Testis (tissue), 2 donors: ENCODE measurements at regions not wholly inside any gene's neighbourhood (a gene's known extent, or its start where the extent isn't known, plus 50 kb on each side); places are given as distances from the start of the nearest gene placed in this dataset.

Experiments used
- DNase-seq: peaks from one replicate; pipeline ENCODE4 v3.0.0-alpha.2; 2019
- H3K27ac ChIP-seq, 2 donors: fragments of 200-600 bp; sonication (generic); one replicate each; pipeline ENCODE4 v1.5.1; 2019
- H3K27me3 ChIP-seq: fragments of 200-600 bp; sonication (generic); one replicate; pipeline ENCODE4 v1.5.1; 2019
- H3K36me3 ChIP-seq: fragments of 200-600 bp; sonication (generic); one replicate; pipeline ENCODE4 v1.5.1; 2017; ENCODE audit warnings: low read depth; ENCODE audit errors: missing control alignments
- H3K4me1 ChIP-seq: fragments of 200-600 bp; sonication (generic); one replicate; pipeline ENCODE4 v1.5.1; 2019
- H3K4me3 ChIP-seq, 2 donors: fragments of 200-600 bp; sonication (generic); one replicate each; pipeline ENCODE4 v1.5.1; 2017 to 2019
- H3K9me3 ChIP-seq: fragments of 200-600 bp; sonication (generic); one replicate; pipeline ENCODE4 v1.5.1; 2017
- POLR2A ChIP-seq: fragments of 450-650 bp; IDR thresholded peaks from one replicate; pipeline ENCODE4 v1.6.1; 2017; ENCODE audit warnings: antibody characterized with exemption, mild to moderate bottlenecking, moderate library complexity
- WGBS, 2 donors: methylation state at CpG; one replicate each; pipeline ENCODE4 v1.1.5; 2018; 5-methylcytosine and 5-hydroxymethylcytosine counted together
- intact Hi-C: fragments of 100-400 bp; cut with DNase I; formaldehyde crosslinking; loops from one replicate; pipeline ENCODE4 v1.15.1; 2023; ENCODE audit warnings: low total_unique reads
- TF ChIP-seq, protein P1 (sequence below), 3 experiments: fragments of 450-650 bp in 2 of 3; fragments of 200-600 bp in 1 of 3; sonication (generic) in 1 of 3; IDR thresholded peaks; one replicate each; pipeline ENCODE4 v1.5.1; 2016 to 2019; ENCODE audit warnings: antibody characterized with exemption in 3 of 3, mild to moderate bottlenecking in 2 of 3, moderate library complexity in 1 of 3

DNA sequence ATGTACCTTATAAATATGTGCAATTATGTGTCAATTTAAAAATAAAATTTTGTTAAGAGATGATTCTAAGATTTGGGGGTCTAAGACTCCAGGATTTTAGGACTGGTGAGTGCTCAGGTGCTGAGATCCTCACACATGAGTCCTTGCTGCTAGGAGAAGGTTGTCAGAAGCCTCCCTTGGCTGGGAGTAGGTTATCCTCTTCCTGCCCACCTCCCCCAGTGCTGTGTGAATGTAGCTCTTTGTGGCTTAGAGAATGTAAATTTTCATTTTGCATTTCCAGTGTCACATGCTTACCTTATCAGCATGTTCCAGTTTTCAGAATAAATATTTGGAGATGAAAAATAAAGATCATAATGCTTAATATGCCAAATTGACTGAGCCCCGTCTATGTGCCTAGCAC, 114.2 kb upstream of the MDM1 start:
- Histone ChIP-seq H3K4me1 (peaks cover 2% of the 10 kb centered on the region), H3K27ac (no peak overlapping the region), H3K4me3 (no peak overlapping the region), H3K36me3 (no peaks in the 10 kb centered on the region), H3K27me3 (no peaks in the 10 kb centered on the region), H3K9me3 (no peaks in the 10 kb centered on the region)
- DNase-seq = no peak
- intact Hi-C loops = no loop called here
- TF ChIP-seq, protein P1, sequence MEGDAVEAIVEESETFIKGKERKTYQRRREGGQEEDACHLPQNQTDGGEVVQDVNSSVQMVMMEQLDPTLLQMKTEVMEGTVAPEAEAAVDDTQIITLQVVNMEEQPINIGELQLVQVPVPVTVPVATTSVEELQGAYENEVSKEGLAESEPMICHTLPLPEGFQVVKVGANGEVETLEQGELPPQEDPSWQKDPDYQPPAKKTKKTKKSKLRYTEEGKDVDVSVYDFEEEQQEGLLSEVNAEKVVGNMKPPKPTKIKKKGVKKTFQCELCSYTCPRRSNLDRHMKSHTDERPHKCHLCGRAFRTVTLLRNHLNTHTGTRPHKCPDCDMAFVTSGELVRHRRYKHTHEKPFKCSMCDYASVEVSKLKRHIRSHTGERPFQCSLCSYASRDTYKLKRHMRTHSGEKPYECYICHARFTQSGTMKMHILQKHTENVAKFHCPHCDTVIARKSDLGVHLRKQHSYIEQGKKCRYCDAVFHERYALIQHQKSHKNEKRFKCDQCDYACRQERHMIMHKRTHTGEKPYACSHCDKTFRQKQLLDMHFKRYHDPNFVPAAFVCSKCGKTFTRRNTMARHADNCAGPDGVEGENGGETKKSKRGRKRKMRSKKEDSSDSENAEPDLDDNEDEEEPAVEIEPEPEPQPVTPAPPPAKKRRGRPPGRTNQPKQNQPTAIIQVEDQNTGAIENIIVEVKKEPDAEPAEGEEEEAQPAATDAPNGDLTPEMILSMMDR (IDR thresholded peaks at IDR 0.05) = no peak
- WGBS, 2 donors = 78 to 79% methylated on average over 1 of the region's 1 CpG

DNA sequence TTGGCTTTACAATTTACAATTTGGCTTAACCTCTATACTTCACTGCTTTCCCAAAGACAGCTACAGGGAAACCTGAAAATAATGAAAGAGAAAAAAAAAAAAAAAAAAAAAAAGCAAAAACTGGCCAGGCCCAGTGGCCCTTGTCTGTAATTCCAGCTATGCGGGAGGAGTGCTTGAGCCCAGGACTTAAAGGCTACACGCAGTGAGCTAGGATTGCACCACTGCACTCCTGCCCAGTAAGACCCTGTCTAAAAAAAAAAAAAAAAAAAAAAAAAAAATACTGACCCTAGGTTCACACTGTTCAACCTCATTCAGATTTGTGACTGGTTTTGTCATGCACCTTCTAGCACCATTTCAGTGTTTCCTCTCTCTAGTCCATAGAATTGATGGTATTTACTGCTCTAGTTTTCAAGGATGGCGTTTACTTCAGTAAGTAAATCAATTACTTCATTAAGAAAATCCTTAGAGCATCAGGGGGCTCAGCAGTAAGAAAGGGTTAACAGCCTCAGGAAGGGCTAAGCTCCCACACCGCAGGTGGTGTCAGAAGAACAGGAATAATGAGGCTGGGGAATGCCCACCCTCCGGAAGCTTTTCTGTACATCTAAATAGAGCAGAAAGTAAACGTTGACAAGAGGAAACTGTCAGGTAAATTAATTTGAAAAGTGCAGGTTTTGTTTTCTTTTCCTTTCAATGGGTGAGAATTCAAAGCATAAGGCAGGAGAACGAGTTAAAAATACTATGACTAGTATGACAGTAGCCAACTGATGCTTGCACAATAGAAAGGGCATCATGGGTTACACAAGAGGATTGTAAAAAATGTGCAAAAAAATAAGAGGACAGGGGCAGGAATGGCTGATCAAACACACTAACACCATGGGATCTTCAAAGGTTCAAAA, 115.0 kb upstream of the MDM1 start:
- no peak overlapping the region for H3K4me3 ChIP-seq
- peaks cover 2% of the 10 kb centered on the region for H3K4me1 ChIP-seq
- no peak overlapping the region for H3K27ac ChIP-seq
- WGBS, 2 donors = 57 to 65% methylated on average over 7 of the region's 7 CpGs
- DNase-seq = no peak
- H3K27me3 ChIP-seq = no peaks in the 10 kb centered on the region
- no peaks in the 10 kb centered on the region for H3K9me3 ChIP-seq
- no peaks in the 10 kb centered on the region for H3K36me3 ChIP-seq
- intact Hi-C loops = no loop called here
- no peak for TF ChIP-seq POLR2A

DNA sequence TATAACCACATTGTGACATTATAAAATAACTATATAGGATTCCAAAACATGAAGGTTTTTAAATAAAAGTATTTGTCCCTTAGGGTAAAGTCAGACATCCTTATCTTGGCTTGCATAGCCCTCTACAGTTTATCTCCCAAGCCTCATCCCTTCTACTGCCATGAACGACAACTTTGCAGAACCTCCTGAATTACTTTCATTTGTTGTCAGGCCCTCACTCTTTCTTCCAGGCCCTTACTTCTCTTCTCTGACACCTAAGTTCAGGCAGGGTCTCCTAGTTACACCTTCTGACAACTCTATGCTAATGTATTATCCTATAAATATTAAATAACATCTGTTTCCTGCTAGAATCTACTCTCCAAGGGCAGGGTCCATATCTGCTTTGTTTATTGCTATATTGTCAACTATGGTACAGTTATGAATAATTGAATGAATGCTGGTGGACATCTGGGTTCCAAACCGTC, 115.7 kb upstream of the MDM1 start:
- 71% methylated on average over 2 of the region's 2 CpGs for WGBS, 2 donors
- Histone ChIP-seq H3K9me3 (no peaks in the 10 kb centered on the region), H3K27me3 (no peaks in the 10 kb centered on the region), H3K36me3 (no peaks in the 10 kb centered on the region), H3K4me1 (peaks cover 2% of the 10 kb centered on the region), H3K4me3 (no peak overlapping the region), H3K27ac (no peak overlapping the region)
- TF ChIP-seq, protein P1 (IDR thresholded peaks at IDR 0.05) = no peak
- no peak for TF ChIP-seq POLR2A
- DNase-seq = no peak
- intact Hi-C loops = no loop called here

DNA sequence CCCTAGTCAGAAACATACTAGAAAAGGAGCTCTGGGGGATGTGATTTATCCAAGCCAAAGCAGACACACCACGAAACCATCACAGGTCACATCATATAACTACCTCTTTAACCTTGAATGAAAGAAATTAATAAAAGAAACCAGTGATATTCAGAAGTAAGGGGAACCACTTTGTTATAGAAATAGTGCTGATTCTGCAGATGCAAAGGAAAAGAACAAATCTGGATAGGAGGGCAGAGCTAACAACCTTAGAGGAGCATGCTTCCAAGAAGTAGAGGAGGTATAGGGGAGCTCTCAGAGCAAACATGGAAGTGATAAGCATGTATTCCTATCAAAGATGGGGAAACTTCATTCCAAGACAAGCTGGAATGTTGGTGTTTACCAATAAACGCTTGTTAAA, 117.0 kb upstream of the MDM1 start:
- H3K27ac ChIP-seq = no peak overlapping the region
- intact Hi-C loops = no loop called here
- DNase-seq = no peak
- H3K4me3 ChIP-seq = no peak overlapping the region
- peaks cover 2% of the 10 kb centered on the region for H3K4me1 ChIP-seq
- no peaks in the 10 kb centered on the region for H3K27me3 ChIP-seq
- H3K9me3 ChIP-seq = no peaks in the 10 kb centered on the region
- WGBS, 2 donors = 97 to 99% methylated on average over 2 of the region's 2 CpGs
- no peak for TF ChIP-seq POLR2A
- TF ChIP-seq, protein P1 (IDR thresholded peaks at IDR 0.05) = no peak
- no peaks in the 10 kb centered on the region for H3K36me3 ChIP-seq

DNA sequence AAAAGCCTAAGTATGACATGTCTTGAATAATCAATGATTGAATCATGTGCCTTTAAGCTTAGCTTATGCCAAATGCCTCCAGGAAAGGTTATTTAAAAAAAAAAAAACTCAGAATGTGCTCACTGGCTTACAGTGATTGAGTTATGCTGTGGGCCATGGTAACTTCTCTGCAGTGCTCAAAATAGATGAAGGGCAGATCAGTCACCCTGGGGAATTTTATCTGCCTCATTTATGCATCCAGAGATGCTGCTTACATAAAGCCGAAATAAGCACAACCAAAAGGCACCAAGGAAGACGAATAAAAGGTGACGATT, 118.7 kb upstream of the MDM1 start:
- intact Hi-C loops = no loop called here
- Histone ChIP-seq H3K36me3 (no peaks in the 10 kb centered on the region), H3K27me3 (no peaks in the 10 kb centered on the region), H3K9me3 (no peaks in the 10 kb centered on the region), H3K4me3 (no peak overlapping the region), H3K27ac (no peak overlapping the region), H3K4me1 (peaks cover 2% of the 10 kb centered on the region)
- TF ChIP-seq, protein P1 (IDR thresholded peaks at IDR 0.05) = no peak
- no peak for TF ChIP-seq POLR2A
- DNase-seq = no peak
- 54 to 75% methylated on average over 3 of the region's 3 CpGs for WGBS, 2 donors
